CD1c-positive myeloid dendritic cell (primary cell): ENCODE measurements at regions not wholly inside any gene's neighbourhood (a gene's known extent, or its start where the extent isn't known, plus 50 kb on each side); places are given as distances from the start of the nearest gene placed in this dataset.

Experiments
- DNase-seq: peaks from one replicate; pipeline ENCODE4 v3.0.0-alpha.2; 2016; ENCODE audit errors: extremely low spot score

DNA sequence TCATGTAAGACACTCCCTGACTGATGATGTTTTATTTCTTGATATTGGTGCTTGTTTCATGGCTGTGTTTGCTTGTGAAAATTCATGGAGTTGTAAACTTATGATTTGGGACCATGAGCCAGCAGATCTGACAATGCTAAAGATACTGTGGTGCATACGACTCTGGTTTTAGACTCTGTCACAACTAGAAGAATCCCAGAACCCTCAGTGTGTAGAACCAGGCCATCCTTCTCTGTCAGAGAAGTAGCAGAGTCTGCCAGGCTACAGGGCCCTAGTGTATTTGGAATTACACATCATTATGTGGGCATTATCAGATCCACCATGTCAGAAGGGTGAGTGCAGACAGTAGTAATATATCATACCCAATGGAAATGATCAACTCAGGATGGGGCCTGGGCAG is 209.8 kb upstream of the POU2AF2 start:
- DNase-seq: no peak

- DNase-seq: no peak
Measured at GRCh38 chr11:111026241-111026640, 219.3 kb upstream of the POU2AF2 start.

DNA sequence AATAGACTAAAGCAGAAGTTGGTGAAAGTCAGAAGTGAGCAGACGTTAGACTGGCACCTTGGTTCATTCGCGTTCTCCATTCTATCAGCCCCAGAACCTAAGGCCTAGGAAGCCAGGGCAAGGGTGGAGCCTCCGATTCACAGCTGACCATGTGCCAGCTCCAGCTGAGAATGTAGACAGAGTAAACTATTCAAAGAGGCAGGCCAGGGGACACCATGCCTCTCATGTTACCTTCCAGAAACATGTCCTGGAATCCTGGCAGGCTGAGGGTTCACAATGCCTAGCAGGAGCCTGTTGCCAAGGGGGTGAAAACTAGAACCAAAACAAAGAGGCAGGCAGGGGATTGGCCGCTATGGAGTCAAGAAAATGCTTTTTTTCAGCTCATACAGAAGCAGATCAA is 224.4 kb upstream of the POU2AF2 start:
- DNase-seq: no peak

DNA sequence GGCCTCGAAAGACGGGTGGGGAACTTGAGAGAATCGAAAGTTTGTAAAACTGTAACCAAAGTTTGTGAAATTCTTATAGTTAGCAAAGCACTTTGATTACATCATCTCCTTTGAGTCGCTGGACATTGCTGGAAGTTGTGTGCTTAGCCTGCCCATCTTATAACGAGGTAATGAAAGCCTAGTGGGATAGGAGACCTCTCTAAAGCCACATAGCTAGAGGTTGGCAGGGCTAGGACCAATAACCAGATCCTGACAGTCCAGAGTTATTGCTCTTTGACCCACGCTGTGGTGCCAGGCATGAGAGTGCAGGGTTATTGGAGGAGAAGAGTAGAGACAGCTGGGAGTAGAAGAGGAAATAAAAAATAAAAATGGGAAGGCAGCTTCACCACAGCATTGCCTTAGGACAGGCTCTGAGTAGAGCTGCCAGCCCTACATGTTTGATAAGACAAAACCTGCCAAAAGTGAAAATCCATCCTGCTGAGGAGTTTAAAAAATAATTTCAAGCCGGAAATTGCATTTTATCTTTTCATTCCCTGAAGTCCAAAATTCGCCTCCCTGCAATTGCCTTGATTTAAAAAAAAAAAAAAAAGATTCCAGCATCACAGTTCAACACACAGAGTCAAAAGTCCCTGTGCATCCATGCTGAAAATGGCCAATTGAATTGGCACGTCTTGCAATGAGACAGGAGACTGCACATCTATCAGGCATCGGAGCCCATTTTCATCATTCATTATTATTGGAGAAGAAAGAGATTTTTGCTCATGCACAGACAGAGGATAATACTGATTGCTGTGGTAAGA is 225.5 kb upstream of the POU2AF2 start:
- peak; percentile 38 for DNase-seq

- DNase-seq: peak; percentile 20
Measured at GRCh38 chr11:111019451-111019850, 226.1 kb upstream of the POU2AF2 start.

DNA sequence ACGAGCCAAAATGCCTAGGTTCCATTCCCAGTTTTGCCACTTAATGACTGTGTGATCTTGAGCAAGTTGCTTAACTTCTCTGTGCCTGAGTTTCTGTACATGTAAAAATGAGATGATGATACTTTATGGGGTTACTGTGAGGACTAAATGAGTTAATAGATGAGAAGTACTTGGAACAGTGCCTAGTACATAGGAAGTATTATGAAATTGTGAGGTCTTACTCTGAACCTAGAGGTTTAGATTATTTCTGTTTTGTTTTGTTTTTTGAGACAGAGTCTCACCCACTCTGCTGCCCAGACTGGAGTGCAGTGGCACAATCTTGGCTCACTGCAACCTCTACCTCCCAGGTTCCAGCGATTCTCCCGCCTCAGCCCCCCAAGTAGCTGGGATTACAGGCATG is 227.0 kb upstream of the POU2AF2 start:
- no peak for DNase-seq

DNA sequence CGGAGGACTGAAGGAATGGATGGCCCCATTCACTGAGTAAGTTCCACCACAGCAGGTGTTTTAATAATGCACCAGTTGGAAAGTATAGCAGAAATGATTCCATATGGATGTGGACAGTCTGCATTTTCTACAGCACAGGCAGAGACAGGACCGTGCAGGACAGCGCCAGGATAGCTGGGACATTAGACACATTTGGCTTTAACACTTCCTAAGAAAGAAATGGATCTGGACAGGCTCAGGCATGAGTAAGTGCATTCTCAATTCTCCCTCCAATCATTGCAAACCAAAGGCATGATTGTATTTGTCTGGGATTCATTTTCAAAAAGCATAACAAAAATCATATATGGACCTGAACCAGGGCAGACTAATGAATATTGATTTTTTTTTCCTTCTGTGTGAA is 233.0 kb upstream of the POU2AF2 start:
- no peak for DNase-seq

DNA sequence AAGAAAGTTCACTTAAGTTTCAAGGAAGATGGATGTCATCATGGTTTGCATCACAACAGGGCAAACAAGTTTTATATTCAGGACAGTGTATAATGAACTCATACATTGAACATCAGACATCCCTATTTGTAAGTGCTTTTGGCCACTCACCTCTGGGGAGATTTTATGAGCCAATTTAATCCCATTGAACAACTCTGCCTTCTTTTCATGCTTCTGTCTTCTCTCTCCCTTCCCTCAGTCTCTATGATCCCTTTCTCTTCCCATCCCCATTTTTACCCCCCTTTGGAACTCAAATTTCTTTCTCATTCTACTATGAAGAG is 234.3 kb upstream of the POU2AF2 start:
- no peak for DNase-seq

- DNase-seq: no peak
Measured at GRCh38 chr11:111010391-111011274, 234.9 kb upstream of the POU2AF2 start.

DNA sequence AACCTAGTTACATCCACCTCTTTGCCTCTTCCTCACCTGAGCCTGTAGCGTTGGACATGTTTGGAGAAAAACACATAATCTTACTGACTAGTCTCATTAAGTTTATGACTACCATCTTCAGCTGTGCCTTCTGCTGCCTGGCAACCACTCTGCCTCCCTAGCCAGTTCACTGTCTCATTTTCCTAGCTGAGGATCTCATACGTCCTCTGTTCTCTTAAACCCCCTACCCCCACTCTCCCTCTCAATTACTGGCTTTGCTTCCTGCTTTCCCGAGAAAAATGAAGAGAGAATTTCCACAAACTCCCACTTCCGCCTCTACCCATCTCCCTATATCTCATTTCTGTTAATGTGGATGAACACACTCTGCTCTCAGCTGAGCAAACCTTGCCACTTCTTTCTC is 239.3 kb upstream of the POU2AF2 start:
- DNase-seq: no peak

DNA sequence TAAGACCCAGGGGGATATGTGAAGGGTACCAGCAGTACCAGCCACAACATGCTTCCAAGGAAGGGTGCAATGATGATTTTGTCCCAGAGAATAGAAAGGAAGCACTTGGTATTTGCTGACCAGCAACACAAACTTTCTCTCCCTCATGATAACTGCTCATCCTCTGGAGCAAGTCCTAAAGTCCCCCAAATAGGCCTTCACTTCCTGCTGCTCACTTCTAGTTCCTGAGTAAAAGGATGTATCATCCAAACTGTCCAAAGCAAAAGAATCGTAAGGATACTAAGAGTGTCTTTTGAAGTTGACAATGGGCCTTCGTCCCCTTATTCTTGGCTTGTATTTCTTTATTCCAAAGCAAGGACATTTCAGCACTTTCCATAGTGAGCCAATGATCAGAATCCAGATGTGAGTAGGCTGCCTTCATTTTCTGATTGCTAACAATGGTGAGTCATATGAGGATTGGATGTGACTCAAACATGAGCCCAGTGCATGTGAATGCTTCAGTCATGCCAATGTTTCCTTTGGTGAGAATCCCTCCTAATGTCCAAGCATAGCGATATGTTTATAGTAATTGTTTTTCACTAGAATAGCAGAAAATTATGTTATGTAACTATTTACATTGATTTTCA is 243.4 kb upstream of the POU2AF2 start:
- no peak for DNase-seq

- DNase-seq: no peak
Measured at GRCh38 chr11:111001081-111001430, 244.5 kb upstream of the POU2AF2 start.

GRCh38 chr11:111000400-111001080 is 245.0 kb upstream of the POU2AF2 start:
- DNase-seq: no peak

DNA sequence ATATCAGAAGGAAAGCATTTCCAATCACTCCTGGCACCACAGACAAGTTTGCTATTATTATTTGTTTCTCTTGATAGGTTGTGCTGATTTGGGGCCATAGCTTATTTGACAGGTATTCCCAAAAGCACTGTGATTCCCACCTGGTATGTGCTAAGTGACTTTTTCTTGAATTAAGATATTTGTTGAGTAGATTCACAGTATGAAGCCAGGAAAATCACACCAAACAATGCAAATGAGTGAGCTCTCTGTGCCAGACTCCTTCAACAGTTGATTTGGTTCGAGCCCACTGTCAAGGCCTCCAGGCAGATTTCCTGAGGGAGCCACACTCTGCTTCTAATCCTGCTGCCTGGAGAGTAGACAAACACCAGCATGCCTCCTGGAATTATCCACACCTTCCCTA is 253.0 kb upstream of the POU2AF2 start:
- no peak for DNase-seq

- no peak for DNase-seq
Measured at GRCh38 chr11:110991661-110992355, 253.7 kb upstream of the POU2AF2 start.

GRCh38 chr11:110990311-110990710 is 255.2 kb upstream of the POU2AF2 start:
- no peak for DNase-seq

- peak; percentile 22 for DNase-seq
Measured at GRCh38 chr11:110989428-110990133, 255.9 kb upstream of the POU2AF2 start.

DNA sequence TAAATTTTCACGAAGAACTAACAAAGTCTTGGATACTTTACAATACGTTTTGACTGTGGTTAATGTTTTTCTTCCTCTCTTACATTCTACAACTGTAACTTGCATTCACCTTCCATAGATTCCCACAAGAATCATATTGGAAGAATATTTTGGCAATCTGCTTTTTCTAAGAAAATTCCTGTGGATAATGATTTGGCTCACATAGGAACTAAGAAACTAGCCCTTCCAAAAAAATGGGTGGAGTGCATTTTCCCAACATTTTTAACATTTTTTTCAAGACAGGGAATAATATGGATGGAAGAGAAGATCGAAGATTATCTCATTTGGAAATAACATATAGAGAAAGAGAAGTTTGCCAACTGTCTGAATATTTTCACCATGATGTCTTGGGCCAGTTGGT is 256.9 kb upstream of the POU2AF2 start:
- DNase-seq: no peak

GRCh38 chr11:110986016-110986415 is 259.5 kb upstream of the POU2AF2 start:
- DNase-seq: no peak

DNA sequence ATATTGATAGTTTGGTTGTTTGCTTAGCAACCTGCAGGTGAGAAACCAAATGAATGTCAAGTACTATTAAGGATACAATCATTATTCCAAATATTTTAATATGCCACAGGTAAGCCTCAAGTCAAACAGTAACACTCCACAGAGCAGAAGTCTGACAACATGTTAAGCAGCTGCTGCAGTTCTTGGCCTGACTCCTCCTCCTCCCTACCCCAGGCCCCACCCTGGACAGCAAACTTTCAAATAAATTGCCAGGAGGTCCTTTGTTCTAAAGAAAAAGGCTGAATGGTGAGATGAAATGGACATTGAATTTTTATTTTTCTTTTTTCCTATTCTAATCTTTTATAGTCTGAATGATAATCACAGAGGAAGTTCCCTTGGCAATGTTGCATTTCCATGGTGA is 260.0 kb upstream of the POU2AF2 start:
- DNase-seq: no peak

GRCh38 chr11:110984693-110985092 is 260.8 kb upstream of the POU2AF2 start:
- no peak for DNase-seq
